Loucy (cell line): ENCODE measurements at regions not wholly inside any gene's neighbourhood (a gene's known extent, or its start where the extent isn't known, plus 50 kb on each side); places are given as distances from the start of the nearest gene placed in this dataset.

Source experiments
- EZH2phosphoT487 ChIP-seq: fragments of 200-600 bp; IDR thresholded peaks from 2 replicates; pipeline ENCODE4 v1.6.1; 2018; ENCODE audit warnings: antibody characterized with exemption, mild to moderate bottlenecking, moderate library complexity, borderline replicate concordance
- TF ChIP-seq, protein P1 (sequence below): fragments of 200-600 bp; sonication (generic); conservative IDR thresholded peaks from 2 replicates; pipeline ENCODE4 v1.5.1; 2014; ENCODE audit warnings: mild to moderate bottlenecking, antibody characterized with exemption, low read length

DNA sequence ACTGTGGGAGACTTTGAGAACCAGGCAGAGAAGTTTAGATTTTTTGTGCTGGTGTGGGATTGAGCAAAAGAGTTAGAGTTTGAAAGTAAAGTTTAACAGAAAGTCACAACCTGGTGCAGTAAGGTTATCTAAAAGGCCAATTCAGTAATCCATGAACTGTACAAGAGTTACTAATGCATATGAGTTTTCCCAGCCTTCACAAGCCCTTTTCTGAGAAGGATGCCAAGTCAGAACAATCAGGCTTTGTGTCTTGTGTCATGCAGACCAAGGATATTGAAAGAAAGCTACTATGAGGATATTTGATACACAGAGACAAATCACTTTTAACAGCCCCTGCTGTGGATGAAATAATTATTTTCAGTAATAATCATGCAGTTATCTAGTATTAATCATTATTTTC is 68.8 kb upstream of the MYO3A start:
- TF ChIP-seq, protein P1, sequence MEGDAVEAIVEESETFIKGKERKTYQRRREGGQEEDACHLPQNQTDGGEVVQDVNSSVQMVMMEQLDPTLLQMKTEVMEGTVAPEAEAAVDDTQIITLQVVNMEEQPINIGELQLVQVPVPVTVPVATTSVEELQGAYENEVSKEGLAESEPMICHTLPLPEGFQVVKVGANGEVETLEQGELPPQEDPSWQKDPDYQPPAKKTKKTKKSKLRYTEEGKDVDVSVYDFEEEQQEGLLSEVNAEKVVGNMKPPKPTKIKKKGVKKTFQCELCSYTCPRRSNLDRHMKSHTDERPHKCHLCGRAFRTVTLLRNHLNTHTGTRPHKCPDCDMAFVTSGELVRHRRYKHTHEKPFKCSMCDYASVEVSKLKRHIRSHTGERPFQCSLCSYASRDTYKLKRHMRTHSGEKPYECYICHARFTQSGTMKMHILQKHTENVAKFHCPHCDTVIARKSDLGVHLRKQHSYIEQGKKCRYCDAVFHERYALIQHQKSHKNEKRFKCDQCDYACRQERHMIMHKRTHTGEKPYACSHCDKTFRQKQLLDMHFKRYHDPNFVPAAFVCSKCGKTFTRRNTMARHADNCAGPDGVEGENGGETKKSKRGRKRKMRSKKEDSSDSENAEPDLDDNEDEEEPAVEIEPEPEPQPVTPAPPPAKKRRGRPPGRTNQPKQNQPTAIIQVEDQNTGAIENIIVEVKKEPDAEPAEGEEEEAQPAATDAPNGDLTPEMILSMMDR = no peak
- TF ChIP-seq EZH2phosphoT487 = no peak
